Karpas-422 (cell line): ENCODE measurements at regions not wholly inside any gene's neighbourhood (a gene's known extent, or its start where the extent isn't known, plus 50 kb on each side); places are given as distances from the start of the nearest gene placed in this dataset.

Source experiments
- DNase-seq: peaks from one replicate; pipeline ENCODE4 v3.0.0-alpha.2; 2015
- H2AFZ ChIP-seq: fragments of 200-600 bp; sonication (generic); 2 replicates; pipeline ENCODE4 v1.6.1; 2014; ENCODE audit warnings: antibody characterized with exemption, low read length, mixed read lengths
- H3K27ac ChIP-seq: fragments of 200-600 bp; sonication (generic); 2 replicates; pipeline ENCODE4 v1.5.1; 2014; ENCODE audit warnings: mild to moderate bottlenecking, low read length, moderate library complexity
- H3K27me3 ChIP-seq: fragments of 200-600 bp; sonication (generic); 2 replicates; pipeline ENCODE4 v1.6.1; 2014; ENCODE audit warnings: low read length, mixed read lengths
- H3K36me3 ChIP-seq: fragments of 200-600 bp; sonication (generic); 2 replicates; pipeline ENCODE4 v1.6.1; 2014; ENCODE audit warnings: low read length, mixed read lengths; ENCODE audit not compliant: insufficient read depth
- H3K4me1 ChIP-seq: fragments of 200-600 bp; sonication (generic); 2 replicates; pipeline ENCODE4 v1.6.1; 2014; ENCODE audit warnings: mild to moderate bottlenecking, low read length, mixed read lengths
- H3K4me2 ChIP-seq: fragments of 200-600 bp; sonication (generic); 2 replicates; pipeline ENCODE4 v1.6.1; 2014; ENCODE audit warnings: low read length, low read depth, mild to moderate bottlenecking; ENCODE audit not compliant: poor library complexity, severe bottlenecking
- H3K4me3 ChIP-seq: fragments of 200-600 bp; sonication (generic); 2 replicates; pipeline ENCODE4 v1.5.1; 2014; ENCODE audit warnings: mild to moderate bottlenecking, antibody characterized with exemption, low read length, mixed read lengths
- H3K79me2 ChIP-seq: fragments of 200-600 bp; sonication (generic); 2 replicates; pipeline ENCODE4 v1.6.1; 2014; ENCODE audit warnings: mild to moderate bottlenecking, low read length, mixed read lengths
- H3K9ac ChIP-seq: fragments of 200-600 bp; sonication (generic); 2 replicates; pipeline ENCODE4 v1.6.0; 2014; ENCODE audit warnings: low read length
- H3K9me2 ChIP-seq: fragments of 200-600 bp; sonication (generic), shearing (Covaris generic); replicated peaks from 2 replicates; pipeline ENCODE4 v1.6.0; 2014; ENCODE audit warnings: mild to moderate bottlenecking, low read length, moderate library complexity; ENCODE audit not compliant: insufficient read depth
- H3K9me3 ChIP-seq: fragments of 300-700, 200-600 bp; sonication (generic); 2 replicates; pipeline ENCODE4 v1.6.1; 2014; ENCODE audit warnings: low read length, mixed read lengths
- H4K20me1 ChIP-seq: fragments of 200-600 bp; sonication (generic); 2 replicates; pipeline ENCODE4 v1.6.1; 2014; ENCODE audit warnings: mild to moderate bottlenecking, antibody characterized with exemption, low read length, low read depth; ENCODE audit not compliant: insufficient read depth

- H4K20me1 ChIP-seq, result no peaks in the 10 kb centered on the region
- H2AFZ ChIP-seq, result no peak overlapping the region
- no peak overlapping the region for H3K27ac ChIP-seq
- H3K4me2 ChIP-seq, result no peak overlapping the region
- no peaks in the 10 kb centered on the region for H3K9me2 ChIP-seq
- no peaks in the 10 kb centered on the region for H3K9me3 ChIP-seq
- H3K9ac ChIP-seq, result no peak overlapping the region
- no peaks in the 10 kb centered on the region for H3K36me3 ChIP-seq
- no peaks in the 10 kb centered on the region for H3K4me1 ChIP-seq
- DNase-seq, result no peak
- H3K27me3 ChIP-seq, result 0 out of 2 replicates have a peak, but pooled peaks cover 3% of the 10 kb centered on the region
- no peak overlapping the region for H3K4me3 ChIP-seq
- no peaks in the 10 kb centered on the region for H3K79me2 ChIP-seq
These were observed 129.3 kb upstream of the GORAB start for GRCh38 chr1:170402476-170403311.

- Histone ChIP-seq H3K27me3 (0 out of 2 replicates have a peak, but pooled peaks cover 3% of the 10 kb centered on the region), H3K4me2 (no peak overlapping the region), H3K4me3 (no peak overlapping the region), H3K4me1 (no peaks in the 10 kb centered on the region), H2AFZ (no peak overlapping the region), H3K27ac (no peak overlapping the region), H3K36me3 (no peaks in the 10 kb centered on the region), H3K79me2 (no peaks in the 10 kb centered on the region), H3K9me2 (no peaks in the 10 kb centered on the region), H4K20me1 (no peaks in the 10 kb centered on the region), H3K9me3 (no peaks in the 10 kb centered on the region), H3K9ac (no peak overlapping the region)
- no peak for DNase-seq
These were observed 124.8 kb upstream of the GORAB start for GRCh38 chr1:170407138-170407537.

- Histone ChIP-seq H3K4me3 (no peak overlapping the region), H3K36me3 (no peaks in the 10 kb centered on the region), H3K9ac (no peak overlapping the region), H3K79me2 (no peaks in the 10 kb centered on the region), H3K27ac (no peak overlapping the region), H3K4me1 (no peaks in the 10 kb centered on the region), H2AFZ (no peak overlapping the region), H3K4me2 (no peak overlapping the region), H3K27me3 (0 out of 2 replicates have a peak, but pooled peaks cover 3% of the 10 kb centered on the region), H3K9me2 (no peaks in the 10 kb centered on the region), H3K9me3 (no peaks in the 10 kb centered on the region), H4K20me1 (no peaks in the 10 kb centered on the region)
- DNase-seq, result no peak
These were observed 124.4 kb upstream of the GORAB start for GRCh38 chr1:170407581-170407980.

- Histone ChIP-seq H3K4me1 (no peaks in the 10 kb centered on the region), H3K27me3 (no peaks in the 10 kb centered on the region), H3K9ac (no peak overlapping the region), H3K9me3 (no peaks in the 10 kb centered on the region), H3K9me2 (no peaks in the 10 kb centered on the region), H3K27ac (no peak overlapping the region), H2AFZ (no peak overlapping the region), H4K20me1 (no peaks in the 10 kb centered on the region), H3K4me3 (no peak overlapping the region), H3K36me3 (no peaks in the 10 kb centered on the region), H3K4me2 (no peak overlapping the region), H3K79me2 (no peaks in the 10 kb centered on the region)
- DNase-seq, result no peak
These were observed 121.4 kb upstream of the GORAB start for GRCh38 chr1:170410401-170411166.

- Histone ChIP-seq H3K27ac (no peak overlapping the region), H3K4me1 (no peaks in the 10 kb centered on the region), H2AFZ (no peak overlapping the region), H3K79me2 (no peaks in the 10 kb centered on the region), H3K36me3 (no peaks in the 10 kb centered on the region), H3K4me3 (no peak overlapping the region), H3K9me2 (no peaks in the 10 kb centered on the region), H3K4me2 (no peak overlapping the region), H3K9me3 (no peaks in the 10 kb centered on the region), H3K27me3 (no peaks in the 10 kb centered on the region), H3K9ac (no peak overlapping the region), H4K20me1 (no peaks in the 10 kb centered on the region)
- no peak for DNase-seq
These were observed 116.8 kb upstream of the GORAB start for GRCh38 chr1:170414989-170415709.

- H3K27ac ChIP-seq, result no peak overlapping the region
- H3K27me3 ChIP-seq, result no peaks in the 10 kb centered on the region
- no peak overlapping the region for H3K9ac ChIP-seq
- no peaks in the 10 kb centered on the region for H4K20me1 ChIP-seq
- no peak overlapping the region for H3K4me3 ChIP-seq
- DNase-seq, result no peak
- no peaks in the 10 kb centered on the region for H3K79me2 ChIP-seq
- H3K9me3 ChIP-seq, result no peaks in the 10 kb centered on the region
- no peaks in the 10 kb centered on the region for H3K4me1 ChIP-seq
- H3K4me2 ChIP-seq, result no peak overlapping the region
- H3K36me3 ChIP-seq, result no peaks in the 10 kb centered on the region
- no peaks in the 10 kb centered on the region for H3K9me2 ChIP-seq
- no peak overlapping the region for H2AFZ ChIP-seq
These were observed 116.1 kb upstream of the GORAB start for GRCh38 chr1:170415710-170416372.

- Histone ChIP-seq H3K9me2 (no peaks in the 10 kb centered on the region), H3K27ac (no peak overlapping the region), H3K4me2 (no peak overlapping the region), H3K9me3 (no peaks in the 10 kb centered on the region), H3K36me3 (no peaks in the 10 kb centered on the region), H3K79me2 (no peaks in the 10 kb centered on the region), H3K27me3 (no peaks in the 10 kb centered on the region), H3K4me3 (no peak overlapping the region), H4K20me1 (no peaks in the 10 kb centered on the region), H3K4me1 (no peaks in the 10 kb centered on the region), H3K9ac (no peak overlapping the region), H2AFZ (no peak overlapping the region)
- no peak for DNase-seq
These were observed 107.6 kb upstream of the GORAB start for GRCh38 chr1:170424346-170424745.
